22Rv1 (cell line): ENCODE measurements at regions not wholly inside any gene's neighbourhood (a gene's known extent, or its start where the extent isn't known, plus 50 kb on each side); places are given as distances from the start of the nearest gene placed in this dataset.

Experiments used
- H3K27ac ChIP-seq: fragments of 450-650 bp; 2 replicates; pipeline ENCODE4 v1.5.1; 2017
- ZFX ChIP-seq: fragments of 450-650 bp; IDR thresholded peaks from 2 replicates; pipeline ENCODE4 v1.6.1; 2017; ENCODE audit warnings: antibody characterized with exemption, borderline replicate concordance
- TF ChIP-seq, protein P1 (sequence below): fragments of 450-650 bp; IDR thresholded peaks from 2 replicates; pipeline ENCODE4 v1.5.1; 2017; ENCODE audit warnings: mild to moderate bottlenecking

DNA sequence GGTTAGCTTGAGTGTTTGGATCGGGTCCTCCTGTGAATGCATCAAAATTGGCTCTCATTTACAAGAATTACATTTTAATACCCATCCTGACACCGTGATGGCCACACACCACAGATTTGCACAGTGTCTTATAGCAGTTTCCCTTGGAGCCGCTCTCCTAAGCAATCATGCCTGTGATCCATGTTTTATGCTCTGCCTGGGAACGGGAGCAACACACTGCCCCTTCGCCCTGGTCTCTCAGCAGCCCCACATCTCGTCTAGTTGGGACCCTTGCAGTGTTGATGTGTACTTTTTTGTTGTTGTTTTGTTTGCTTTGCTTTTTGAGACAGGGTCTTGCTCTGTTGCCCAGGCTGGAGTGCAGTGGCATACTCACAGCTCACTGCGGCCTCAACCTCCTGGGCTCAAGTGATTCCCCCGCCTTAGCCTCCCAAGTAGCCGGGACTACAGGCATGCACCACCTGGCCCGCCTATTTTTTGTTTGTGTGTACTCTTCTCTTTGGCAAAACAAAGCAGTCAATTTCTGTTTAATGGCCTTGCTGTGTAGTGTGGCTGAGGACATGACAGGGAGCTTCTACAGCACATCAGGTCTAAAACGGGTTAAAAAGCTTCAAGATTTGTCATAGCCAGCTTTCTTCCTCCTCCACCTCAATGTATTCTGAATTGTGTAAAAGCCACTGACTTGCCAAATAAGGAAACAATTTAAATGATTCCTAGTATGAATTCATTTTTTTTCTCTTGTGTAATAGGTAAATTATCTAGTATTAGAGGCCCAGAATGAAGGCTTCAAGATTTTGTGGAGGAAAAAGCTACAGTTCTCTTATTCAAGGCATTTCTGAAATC, 101.6 kb upstream of the TBCA start:
- no peak overlapping the region for H3K27ac ChIP-seq
- TF ChIP-seq, protein P1, sequence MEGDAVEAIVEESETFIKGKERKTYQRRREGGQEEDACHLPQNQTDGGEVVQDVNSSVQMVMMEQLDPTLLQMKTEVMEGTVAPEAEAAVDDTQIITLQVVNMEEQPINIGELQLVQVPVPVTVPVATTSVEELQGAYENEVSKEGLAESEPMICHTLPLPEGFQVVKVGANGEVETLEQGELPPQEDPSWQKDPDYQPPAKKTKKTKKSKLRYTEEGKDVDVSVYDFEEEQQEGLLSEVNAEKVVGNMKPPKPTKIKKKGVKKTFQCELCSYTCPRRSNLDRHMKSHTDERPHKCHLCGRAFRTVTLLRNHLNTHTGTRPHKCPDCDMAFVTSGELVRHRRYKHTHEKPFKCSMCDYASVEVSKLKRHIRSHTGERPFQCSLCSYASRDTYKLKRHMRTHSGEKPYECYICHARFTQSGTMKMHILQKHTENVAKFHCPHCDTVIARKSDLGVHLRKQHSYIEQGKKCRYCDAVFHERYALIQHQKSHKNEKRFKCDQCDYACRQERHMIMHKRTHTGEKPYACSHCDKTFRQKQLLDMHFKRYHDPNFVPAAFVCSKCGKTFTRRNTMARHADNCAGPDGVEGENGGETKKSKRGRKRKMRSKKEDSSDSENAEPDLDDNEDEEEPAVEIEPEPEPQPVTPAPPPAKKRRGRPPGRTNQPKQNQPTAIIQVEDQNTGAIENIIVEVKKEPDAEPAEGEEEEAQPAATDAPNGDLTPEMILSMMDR: no peak
- no peak for TF ChIP-seq ZFX

DNA sequence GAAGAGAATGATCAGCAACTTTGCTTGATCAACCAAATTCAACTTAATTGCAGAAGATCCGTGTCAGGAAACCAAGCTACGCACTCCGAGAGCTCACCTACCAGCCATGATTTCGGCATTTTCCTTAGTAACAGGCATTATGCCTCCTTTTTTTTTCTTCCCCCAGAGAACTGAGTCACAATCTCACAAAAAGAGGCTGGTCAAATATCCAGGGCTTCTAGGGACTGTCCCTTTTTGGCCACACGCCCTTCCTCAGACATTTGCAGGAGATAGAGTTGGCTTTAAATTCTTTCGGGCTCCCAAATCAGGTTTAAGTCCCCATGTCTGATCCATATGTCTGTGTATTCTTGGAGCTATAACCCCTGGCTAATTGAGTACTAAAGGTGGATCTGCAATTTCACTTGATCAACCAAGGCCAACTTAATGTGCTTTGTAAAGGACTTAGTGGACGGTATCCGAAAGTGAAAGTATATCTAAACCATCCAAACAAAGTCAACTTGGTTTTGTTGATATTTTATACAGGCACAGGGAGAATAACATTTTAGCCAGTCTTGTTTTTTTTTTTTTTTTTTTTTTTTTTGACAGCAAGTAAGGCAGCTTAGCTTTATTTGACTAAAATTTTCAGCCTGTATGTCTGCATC, 100.8 kb upstream of the TBCA start:
- TF ChIP-seq, protein P1: no peak
- no peak for TF ChIP-seq ZFX
- H3K27ac ChIP-seq: no peak overlapping the region

DNA sequence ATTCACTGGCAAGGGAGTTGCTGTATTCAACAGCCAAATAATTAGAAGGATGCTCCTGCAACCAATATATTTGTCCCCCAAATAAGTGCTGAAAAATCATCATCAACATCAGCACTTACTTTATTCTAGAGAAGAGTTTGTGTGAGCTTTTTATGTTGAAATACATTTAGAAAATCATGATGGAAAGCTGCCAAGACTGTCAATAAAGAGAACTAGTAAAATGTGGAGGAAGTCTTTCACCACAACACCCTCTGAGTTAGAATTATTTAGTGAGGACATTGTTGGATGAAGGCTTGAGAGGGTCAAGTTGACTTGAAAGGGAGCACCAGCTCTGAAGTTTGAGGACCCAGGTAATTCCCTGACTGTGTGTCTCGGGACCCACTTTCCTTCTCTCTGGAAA, 100.2 kb upstream of the TBCA start:
- no peak for TF ChIP-seq ZFX
- TF ChIP-seq, protein P1: no peak
- H3K27ac ChIP-seq: no peak overlapping the region

DNA sequence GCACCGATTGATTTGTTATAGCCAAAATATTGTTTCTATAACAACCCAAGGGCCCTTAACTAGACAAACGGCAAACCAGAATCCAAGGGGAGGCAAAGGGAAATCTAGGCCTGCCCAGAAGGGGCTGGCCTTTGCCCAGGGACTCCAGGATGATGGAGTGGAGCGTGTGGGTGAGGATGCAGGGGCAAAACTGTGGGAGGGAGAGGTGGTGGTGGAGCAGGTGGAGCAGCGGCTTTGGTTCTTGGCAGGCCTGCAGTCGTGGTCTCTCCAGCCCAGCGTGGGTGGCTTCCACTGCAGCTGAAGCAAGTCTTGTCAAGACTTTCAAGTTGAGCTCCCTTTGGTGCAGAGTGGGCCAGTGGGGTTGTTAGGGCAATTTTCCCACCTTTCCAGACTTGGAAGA, 98.6 kb upstream of the TBCA start:
- no peak overlapping the region for H3K27ac ChIP-seq
- TF ChIP-seq ZFX: no peak
- TF ChIP-seq, protein P1: no peak

DNA sequence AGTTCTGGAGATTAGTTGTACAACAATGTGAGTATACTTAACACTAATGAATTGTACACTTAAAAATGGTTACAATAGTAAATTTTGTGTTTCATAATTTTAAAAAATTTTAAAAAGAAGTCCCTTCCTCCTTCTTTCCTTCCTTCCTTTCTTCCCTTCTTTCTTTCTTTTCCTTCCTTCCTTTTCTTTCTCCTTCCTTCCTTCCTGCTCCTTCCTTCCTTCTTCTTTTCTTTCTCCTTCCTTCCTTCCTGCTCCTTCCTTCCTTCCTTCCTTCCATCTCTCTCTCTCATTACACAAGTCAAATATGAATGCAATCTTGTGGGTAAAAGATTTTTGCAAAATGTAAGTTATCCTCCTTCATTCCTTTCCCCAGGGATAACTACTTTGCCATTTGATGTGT, 97.1 kb upstream of the TBCA start:
- H3K27ac ChIP-seq: no peak overlapping the region
- TF ChIP-seq, protein P1: no peak
- TF ChIP-seq ZFX: no peak

DNA sequence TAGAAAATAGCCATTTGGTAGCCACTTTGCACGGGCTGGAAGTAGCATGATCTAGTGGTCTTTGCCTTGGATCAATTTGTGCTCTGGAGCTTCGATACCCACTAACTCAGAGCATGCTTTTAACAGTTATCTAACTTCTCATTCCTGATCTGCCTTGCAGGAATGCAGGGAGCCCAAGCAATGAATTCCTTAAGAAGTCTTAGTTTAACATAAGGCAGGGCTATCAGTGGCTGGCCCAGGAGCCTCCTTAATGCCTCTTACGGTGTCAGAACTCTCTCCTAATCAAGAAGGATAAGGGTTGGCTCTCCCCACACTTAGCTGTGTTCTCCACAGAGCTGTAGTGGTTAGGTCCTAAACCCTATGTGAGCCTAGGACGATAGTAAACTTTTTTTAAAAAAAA, 95.8 kb upstream of the TBCA start:
- TF ChIP-seq ZFX: no peak
- TF ChIP-seq, protein P1: no peak

DNA sequence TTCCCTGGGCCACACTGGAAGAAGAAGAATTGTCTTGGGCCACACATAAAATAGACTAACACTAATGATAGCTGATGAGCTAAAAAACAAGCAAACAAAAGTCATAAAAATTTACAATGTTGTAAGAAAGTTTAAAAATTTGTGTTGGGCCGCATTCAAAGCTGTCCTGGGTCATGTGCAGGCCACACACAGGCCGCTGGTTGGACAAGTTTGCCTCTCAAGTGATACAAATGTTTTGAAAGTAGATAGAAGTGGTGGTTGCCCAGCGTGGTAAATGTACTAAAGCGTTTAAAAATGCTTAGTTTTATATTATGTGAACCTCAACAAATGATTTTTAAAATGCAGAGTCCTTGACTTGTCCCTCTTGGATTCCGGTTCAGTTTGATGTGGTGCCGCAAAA, 94.9 kb upstream of the TBCA start:
- TF ChIP-seq, protein P1: no peak
- TF ChIP-seq ZFX: no peak
- H3K27ac ChIP-seq: no peak overlapping the region

More for the DNA sequence above, 95.8 kb upstream of the TBCA start:
- H3K27ac ChIP-seq: no peak overlapping the region
